ENCODE measurements at regions not wholly inside any gene's neighbourhood (a gene's known extent, or its start where the extent isn't known, plus 50 kb on each side); places are given as distances from the start of the nearest gene placed in this dataset.

DNA sequence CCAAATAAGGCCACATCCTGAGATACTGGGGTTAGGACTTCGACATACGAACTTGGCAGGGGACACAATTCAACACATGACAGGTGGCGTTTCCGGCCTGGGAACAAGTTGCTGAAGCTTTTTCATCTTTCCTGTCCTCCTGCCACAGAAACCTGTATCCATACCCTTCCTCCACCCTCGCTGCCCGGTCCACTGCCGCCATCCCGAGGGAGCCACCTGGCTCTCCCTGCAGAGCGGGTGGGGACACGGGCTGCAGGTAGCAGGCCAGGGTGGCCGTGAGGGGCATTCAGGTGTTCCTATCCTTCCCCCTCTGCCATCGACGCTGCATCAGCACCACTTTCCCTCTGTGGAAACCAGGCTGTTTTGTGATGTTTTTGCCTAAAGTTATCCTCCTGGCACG, 74.4 kb upstream of the TWIST2 start:
- Histone ChIP-seq H3K9me3 (replicated peaks; ENCODE audit: insufficient read depth, low read length) (no peaks in the 10 kb centered on the region), H3K79me2 (ENCODE audit: low read length) (no peaks in the 10 kb centered on the region), H3K27ac (ENCODE audit: low read length) (no peak overlapping the region), H3K9me2 (replicated peaks; ENCODE audit: insufficient read depth, low read length) (no peaks in the 10 kb centered on the region), H3K36me3 (replicated peaks; ENCODE audit: insufficient read depth, low read length) (no peaks in the 10 kb centered on the region), H3K4me3 (ENCODE audit: low read length) (no peak overlapping the region), H4K20me1 (ENCODE audit: insufficient read depth, low read length) (no peaks in the 10 kb centered on the region), H3K9ac (ENCODE audit: low read length) (no peak overlapping the region), H3K27me3 (replicated peaks; ENCODE audit: insufficient read depth, low read length) (peaks cover 5% of the 10 kb centered on the region; the same call in 1 of the 2 replicates), H3K4me1 (ENCODE audit: low read length) (no peaks in the 10 kb centered on the region), H2AFZ (ENCODE audit: low read length) (no peak overlapping the region), H3F3A (ENCODE audit: insufficient read depth, low read length) (no peaks in the 10 kb centered on the region), H3K4me2 (ENCODE audit: low read depth, low read length) (no peak overlapping the region)
- DNase-seq: no peak
- TF ChIP-seq EZH2phosphoT487 (IDR thresholded peaks at IDR 0.05; ENCODE audit: low read length): no peak
- no peak for TF ChIP-seq EZH2 (optimal IDR thresholded peaks at IDR 0.05; ENCODE audit: low read depth, low read length)
- TF ChIP-seq, protein P1, sequence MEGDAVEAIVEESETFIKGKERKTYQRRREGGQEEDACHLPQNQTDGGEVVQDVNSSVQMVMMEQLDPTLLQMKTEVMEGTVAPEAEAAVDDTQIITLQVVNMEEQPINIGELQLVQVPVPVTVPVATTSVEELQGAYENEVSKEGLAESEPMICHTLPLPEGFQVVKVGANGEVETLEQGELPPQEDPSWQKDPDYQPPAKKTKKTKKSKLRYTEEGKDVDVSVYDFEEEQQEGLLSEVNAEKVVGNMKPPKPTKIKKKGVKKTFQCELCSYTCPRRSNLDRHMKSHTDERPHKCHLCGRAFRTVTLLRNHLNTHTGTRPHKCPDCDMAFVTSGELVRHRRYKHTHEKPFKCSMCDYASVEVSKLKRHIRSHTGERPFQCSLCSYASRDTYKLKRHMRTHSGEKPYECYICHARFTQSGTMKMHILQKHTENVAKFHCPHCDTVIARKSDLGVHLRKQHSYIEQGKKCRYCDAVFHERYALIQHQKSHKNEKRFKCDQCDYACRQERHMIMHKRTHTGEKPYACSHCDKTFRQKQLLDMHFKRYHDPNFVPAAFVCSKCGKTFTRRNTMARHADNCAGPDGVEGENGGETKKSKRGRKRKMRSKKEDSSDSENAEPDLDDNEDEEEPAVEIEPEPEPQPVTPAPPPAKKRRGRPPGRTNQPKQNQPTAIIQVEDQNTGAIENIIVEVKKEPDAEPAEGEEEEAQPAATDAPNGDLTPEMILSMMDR (IDR thresholded peaks at IDR 0.05; ENCODE audit: low read length): no peak

- H3F3A ChIP-seq (ENCODE audit: insufficient read depth, low read length): no peaks in the 10 kb centered on the region
- no peaks in the 10 kb centered on the region for H3K9me3 ChIP-seq (replicated peaks; ENCODE audit: insufficient read depth, low read length)
- H3K4me1 ChIP-seq (ENCODE audit: low read length): no peaks in the 10 kb centered on the region
- no peak overlapping the region for H3K4me3 ChIP-seq (ENCODE audit: low read length)
- TF ChIP-seq EZH2 (optimal IDR thresholded peaks at IDR 0.05; ENCODE audit: low read depth, low read length): no peak
- TF ChIP-seq, protein P1 (IDR thresholded peaks at IDR 0.05; ENCODE audit: low read length): no peak
- no peak for TF ChIP-seq EZH2phosphoT487 (IDR thresholded peaks at IDR 0.05; ENCODE audit: low read length)
- H4K20me1 ChIP-seq (ENCODE audit: insufficient read depth, low read length): no peaks in the 10 kb centered on the region
- H3K9me2 ChIP-seq (replicated peaks; ENCODE audit: insufficient read depth, low read length): no peaks in the 10 kb centered on the region
- no peak overlapping the region for H3K27ac ChIP-seq (ENCODE audit: low read length)
- H3K27me3 ChIP-seq (replicated peaks; ENCODE audit: insufficient read depth, low read length): peaks cover 5% of the 10 kb centered on the region; the same call in 1 of the 2 replicates
- H3K79me2 ChIP-seq (ENCODE audit: low read length): no peaks in the 10 kb centered on the region
- H3K4me2 ChIP-seq (ENCODE audit: low read depth, low read length): no peak overlapping the region
- no peak overlapping the region for H3K9ac ChIP-seq (ENCODE audit: low read length)
- H3K36me3 ChIP-seq (replicated peaks; ENCODE audit: insufficient read depth, low read length): no peaks in the 10 kb centered on the region
- H2AFZ ChIP-seq (ENCODE audit: low read length): no peak overlapping the region
- DNase-seq: no peak
These were observed 73.8 kb upstream of the TWIST2 start for GRCh38 chr2:238774071-238774470.

- H3K27ac ChIP-seq (ENCODE audit: low read length): no peak overlapping the region
- no peaks in the 10 kb centered on the region for H3K9me2 ChIP-seq (replicated peaks; ENCODE audit: insufficient read depth, low read length)
- no peaks in the 10 kb centered on the region for H4K20me1 ChIP-seq (ENCODE audit: insufficient read depth, low read length)
- H3F3A ChIP-seq (ENCODE audit: insufficient read depth, low read length): no peaks in the 10 kb centered on the region
- no peaks in the 10 kb centered on the region for H3K36me3 ChIP-seq (replicated peaks; ENCODE audit: insufficient read depth, low read length)
- H2AFZ ChIP-seq (ENCODE audit: low read length): no peak overlapping the region
- H3K79me2 ChIP-seq (ENCODE audit: low read length): no peaks in the 10 kb centered on the region
- H3K4me2 ChIP-seq (ENCODE audit: low read depth, low read length): no peak overlapping the region
- no peaks in the 10 kb centered on the region for H3K4me1 ChIP-seq (ENCODE audit: low read length)
- H3K9ac ChIP-seq (ENCODE audit: low read length): no peak overlapping the region
- no peaks in the 10 kb centered on the region for H3K9me3 ChIP-seq (replicated peaks; ENCODE audit: insufficient read depth, low read length)
- no peak for DNase-seq
- no peak for TF ChIP-seq EZH2 (optimal IDR thresholded peaks at IDR 0.05; ENCODE audit: low read depth, low read length)
- TF ChIP-seq, protein P1 (IDR thresholded peaks at IDR 0.05; ENCODE audit: low read length): no peak
- TF ChIP-seq EZH2phosphoT487 (IDR thresholded peaks at IDR 0.05; ENCODE audit: low read length): no peak
- H3K4me3 ChIP-seq (ENCODE audit: low read length): no peak overlapping the region
- H3K27me3 ChIP-seq (replicated peaks; ENCODE audit: insufficient read depth, low read length): peaks cover 5% of the 10 kb centered on the region; the same call in 1 of the 2 replicates
These were observed 72.8 kb upstream of the TWIST2 start for GRCh38 chr2:238774980-238775509.
